GM13977 (cell line): ENCODE measurements at regions not wholly inside any gene's neighbourhood (a gene's known extent, or its start where the extent isn't known, plus 50 kb on each side); places are given as distances from the start of the nearest gene placed in this dataset.

Experiments used
- DNase-seq: peaks from one replicate; pipeline ENCODE4 v3.0.0; 2012; ENCODE audit warnings: low spot score
- in situ Hi-C: fragments of 300-500 bp; cut with MboI; formaldehyde crosslinking; loops from one replicate; pipeline ENCODE4 v1.12.0; 2022; ENCODE audit warnings: low sequenced_read_pairs, low pct_unique_long_range_greater_than_20kb, mixed read lengths, inconsistent platforms; ENCODE audit not compliant: unreplicated experiment
- TF ChIP-seq, protein P1 (sequence below): IDR thresholded peaks from 2 replicates; pipeline ENCODE4 v1.5.1; 2012; ENCODE audit warnings: mild to moderate bottlenecking, control low read depth; ENCODE audit not compliant: insufficient read depth; ENCODE audit errors: extremely low read depth, missing control alignments

DNA sequence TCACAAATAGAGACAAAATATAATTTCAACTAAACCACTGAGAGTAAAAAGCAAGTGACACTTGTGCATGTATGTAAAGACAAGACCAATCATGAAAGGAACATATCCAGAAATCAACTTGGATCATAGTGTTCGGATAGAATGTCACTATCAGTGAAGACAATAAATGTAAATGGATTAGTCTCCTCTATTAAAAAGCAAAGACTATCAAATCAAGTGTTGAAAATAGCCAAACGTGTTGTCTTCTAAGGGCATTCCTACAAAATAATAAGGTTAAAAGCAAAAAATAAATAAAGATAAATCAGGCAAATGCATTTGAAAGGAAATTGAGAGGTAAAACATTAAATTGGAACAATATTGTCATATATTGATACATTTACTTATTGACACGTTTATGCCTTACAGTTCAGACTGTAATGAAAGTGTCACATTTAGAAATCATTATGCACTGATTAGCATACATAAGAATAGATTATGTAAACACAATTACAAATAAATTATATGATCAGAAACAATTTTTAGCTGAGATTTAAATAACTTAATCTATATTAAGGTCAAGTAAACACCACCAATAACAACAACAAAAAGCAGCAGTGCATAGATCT is 1100.1 kb downstream of the BRD1 start:
- in situ Hi-C loops, result no loop called here
- TF ChIP-seq, protein P1, sequence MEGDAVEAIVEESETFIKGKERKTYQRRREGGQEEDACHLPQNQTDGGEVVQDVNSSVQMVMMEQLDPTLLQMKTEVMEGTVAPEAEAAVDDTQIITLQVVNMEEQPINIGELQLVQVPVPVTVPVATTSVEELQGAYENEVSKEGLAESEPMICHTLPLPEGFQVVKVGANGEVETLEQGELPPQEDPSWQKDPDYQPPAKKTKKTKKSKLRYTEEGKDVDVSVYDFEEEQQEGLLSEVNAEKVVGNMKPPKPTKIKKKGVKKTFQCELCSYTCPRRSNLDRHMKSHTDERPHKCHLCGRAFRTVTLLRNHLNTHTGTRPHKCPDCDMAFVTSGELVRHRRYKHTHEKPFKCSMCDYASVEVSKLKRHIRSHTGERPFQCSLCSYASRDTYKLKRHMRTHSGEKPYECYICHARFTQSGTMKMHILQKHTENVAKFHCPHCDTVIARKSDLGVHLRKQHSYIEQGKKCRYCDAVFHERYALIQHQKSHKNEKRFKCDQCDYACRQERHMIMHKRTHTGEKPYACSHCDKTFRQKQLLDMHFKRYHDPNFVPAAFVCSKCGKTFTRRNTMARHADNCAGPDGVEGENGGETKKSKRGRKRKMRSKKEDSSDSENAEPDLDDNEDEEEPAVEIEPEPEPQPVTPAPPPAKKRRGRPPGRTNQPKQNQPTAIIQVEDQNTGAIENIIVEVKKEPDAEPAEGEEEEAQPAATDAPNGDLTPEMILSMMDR, result no peak

DNA sequence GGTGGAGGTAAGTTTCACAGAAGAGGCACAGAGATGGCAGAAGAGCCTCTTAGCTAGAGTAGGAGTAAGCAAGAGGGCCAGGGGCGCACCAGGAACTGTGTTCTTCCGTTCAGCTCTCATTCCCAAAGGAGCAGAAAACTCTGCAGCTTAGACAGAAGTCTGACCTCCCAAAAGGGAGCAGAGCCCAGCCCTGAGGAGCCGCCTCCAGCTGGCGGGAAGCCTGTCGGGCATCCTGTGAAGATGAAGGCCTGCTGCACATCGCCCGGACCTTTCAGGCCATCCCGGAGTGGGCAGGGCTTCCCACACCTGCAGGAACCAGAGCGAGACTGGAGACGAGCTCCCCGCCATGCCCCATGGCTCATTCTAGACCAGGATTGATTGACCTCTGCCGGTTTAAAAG is 1102.8 kb downstream of the BRD1 start:
- DNase-seq, result no peak
- TF ChIP-seq, protein P1, result no peak
- in situ Hi-C loops, result no loop called here

More for the DNA sequence above, 1100.1 kb downstream of the BRD1 start:
- DNase-seq, result no peak

DNA sequence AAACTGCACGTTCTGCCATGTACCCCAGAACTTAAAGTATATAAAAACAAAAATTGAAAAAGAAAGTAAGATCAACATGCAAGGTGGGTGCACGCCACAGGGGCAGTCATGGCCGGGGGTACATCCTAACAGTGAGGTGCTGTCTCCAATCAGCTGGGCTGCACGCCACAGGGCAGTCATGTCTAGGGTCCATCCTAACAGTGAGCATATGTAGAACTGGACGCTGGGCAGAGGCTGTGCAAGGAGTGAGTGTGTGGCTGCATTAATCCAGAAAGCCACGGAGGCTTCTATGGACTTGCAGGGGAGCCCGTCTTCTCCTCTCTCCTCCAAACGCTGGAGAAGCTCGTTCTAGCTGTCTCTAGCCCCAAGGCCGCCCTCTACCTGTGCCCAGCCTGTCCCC is 1105.0 kb downstream of the BRD1 start:
- TF ChIP-seq, protein P1, result no peak
- DNase-seq, result no peak
- in situ Hi-C loops, result no loop called here

DNA sequence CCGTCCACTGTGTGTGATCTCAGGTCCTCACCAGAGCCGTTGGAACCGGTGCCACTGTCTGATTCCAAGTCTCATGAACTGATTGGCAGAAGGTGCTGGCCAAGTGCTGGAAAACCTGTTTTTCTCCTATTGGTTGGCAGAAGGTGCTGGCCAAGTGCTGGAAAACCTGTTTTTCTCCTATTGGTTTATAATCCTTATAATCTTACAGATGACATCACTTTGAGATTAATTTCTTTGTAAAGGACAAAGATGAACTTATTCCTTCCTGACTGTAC is 1106.3 kb downstream of the BRD1 start:
- DNase-seq, result no peak
- TF ChIP-seq, protein P1, result no peak
- in situ Hi-C loops, result no loop called here

DNA sequence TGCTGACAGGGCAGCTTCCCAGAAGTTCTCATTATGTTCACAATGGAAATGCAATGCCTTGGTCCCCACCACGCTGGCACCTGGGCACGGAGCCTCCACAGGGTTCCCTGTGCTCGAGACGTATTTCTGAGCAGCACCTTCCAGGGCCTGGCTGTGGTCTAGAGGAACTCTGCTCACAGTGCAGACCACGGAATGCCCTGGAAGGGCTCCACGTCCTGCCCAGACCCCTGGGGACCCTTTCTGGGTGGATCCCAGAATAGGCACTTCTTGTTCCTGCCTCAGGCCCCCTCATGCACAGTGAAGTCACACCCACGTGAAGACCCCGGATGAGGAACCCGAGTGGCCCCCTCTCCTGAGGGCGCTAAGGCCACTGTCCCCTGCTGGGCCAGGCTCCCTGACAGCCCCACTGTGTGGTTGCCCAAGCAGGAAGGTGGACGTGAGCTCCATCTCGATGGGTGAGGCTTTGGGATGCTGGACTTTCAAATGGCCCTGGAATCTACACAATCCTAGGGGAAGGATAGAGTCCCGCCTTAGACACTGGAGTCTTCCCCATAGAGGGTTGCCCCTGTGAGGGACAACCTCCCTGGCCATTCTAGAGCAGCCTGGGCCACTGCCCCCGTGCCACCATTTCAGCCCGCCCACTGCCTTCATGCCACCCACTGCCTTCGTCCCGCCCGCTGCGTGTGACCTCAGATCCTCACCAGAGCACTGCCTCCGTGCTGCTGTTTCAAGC is 1106.8 kb downstream of the BRD1 start:
- DNase-seq, result no peak
- TF ChIP-seq, protein P1, result no peak
- in situ Hi-C loops, result no loop called here

DNA sequence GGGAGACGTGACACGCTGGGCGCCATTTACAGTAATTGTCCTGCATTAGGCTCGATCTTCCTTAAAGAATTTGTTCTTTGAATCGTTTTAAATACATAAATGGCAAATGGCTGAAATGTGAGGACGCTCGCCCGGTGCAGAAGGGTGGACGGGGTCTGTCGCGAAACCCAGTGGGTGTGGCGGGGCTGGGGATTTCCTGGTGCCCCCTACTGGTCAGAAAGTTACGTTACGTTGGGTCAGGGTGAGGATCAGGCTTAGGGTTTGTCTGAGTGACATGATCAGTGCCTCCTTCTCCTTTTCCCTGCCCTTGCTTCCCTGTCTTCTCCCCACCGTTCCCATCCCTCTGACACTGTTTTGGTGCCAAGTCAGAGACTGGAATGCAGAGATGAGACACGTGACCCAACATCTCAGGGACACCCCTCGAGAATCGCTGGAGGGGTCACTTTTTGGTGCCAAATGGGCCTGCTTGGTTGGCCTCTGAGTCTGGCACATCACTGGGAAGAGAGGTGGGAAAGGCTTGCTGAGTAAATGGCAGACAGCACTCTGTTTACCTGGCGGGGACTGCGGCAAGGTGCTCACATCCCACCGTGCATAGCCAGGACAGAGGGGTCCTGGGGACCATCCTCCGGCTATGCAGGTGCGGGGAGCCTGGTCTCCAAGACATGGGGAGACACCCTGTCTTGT is 1107.6 kb downstream of the BRD1 start:
- TF ChIP-seq, protein P1, result no peak
- in situ Hi-C loops, result no loop called here
- DNase-seq, result no peak
